ENCODE measurements at regions not wholly inside any gene's neighbourhood (a gene's known extent, or its start where the extent isn't known, plus 50 kb on each side); places are given as distances from the start of the nearest gene placed in this dataset.

DNA sequence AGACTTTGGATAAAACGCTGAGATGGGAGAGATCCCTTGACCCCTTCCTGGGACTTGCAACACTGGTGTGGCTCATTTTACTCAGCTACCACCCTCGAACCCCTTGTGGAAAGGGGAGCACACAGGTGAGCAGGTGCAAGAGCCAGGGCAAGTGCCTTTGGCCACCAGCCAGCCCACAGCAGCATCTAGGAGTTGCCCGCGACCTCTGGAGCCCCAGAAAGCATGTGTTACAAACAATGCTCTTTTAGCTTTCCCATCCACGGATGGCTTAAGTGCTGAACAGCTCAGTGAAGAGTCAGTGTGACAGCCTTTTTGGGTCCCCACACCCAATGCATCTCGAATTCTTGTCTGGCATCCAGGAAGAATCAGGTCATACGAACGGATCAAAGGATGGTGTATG is 197.8 kb downstream of the MEMO1 start:
- H3K27ac ChIP-seq = no peak overlapping the region
- WGBS, 5 donors = 82 to 92% (median 88%) methylated on average over 8 of the region's 8 CpGs
- no peaks in the 10 kb centered on the region for H3K36me3 ChIP-seq
- H3K27me3 ChIP-seq (replicated peaks in 1 of 7) = no peaks in the 10 kb centered on the region
- no peak for TF ChIP-seq POLR2A (IDR thresholded peaks at IDR 0.05)
- no peak for TF ChIP-seq POLR2AphosphoS5 (IDR thresholded peaks at IDR 0.05)
- TF ChIP-seq, protein P1, sequence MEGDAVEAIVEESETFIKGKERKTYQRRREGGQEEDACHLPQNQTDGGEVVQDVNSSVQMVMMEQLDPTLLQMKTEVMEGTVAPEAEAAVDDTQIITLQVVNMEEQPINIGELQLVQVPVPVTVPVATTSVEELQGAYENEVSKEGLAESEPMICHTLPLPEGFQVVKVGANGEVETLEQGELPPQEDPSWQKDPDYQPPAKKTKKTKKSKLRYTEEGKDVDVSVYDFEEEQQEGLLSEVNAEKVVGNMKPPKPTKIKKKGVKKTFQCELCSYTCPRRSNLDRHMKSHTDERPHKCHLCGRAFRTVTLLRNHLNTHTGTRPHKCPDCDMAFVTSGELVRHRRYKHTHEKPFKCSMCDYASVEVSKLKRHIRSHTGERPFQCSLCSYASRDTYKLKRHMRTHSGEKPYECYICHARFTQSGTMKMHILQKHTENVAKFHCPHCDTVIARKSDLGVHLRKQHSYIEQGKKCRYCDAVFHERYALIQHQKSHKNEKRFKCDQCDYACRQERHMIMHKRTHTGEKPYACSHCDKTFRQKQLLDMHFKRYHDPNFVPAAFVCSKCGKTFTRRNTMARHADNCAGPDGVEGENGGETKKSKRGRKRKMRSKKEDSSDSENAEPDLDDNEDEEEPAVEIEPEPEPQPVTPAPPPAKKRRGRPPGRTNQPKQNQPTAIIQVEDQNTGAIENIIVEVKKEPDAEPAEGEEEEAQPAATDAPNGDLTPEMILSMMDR (IDR thresholded peaks at IDR 0.05 in 8 of 11, conservative IDR thresholded peaks at IDR 0.05 in 3 of 11) = no peak
- intact Hi-C loops (cut with DNase I; ENCODE audit: low total_unique reads) = no loop called here
- H3K4me3 ChIP-seq = no peak overlapping the region
- peaks cover 0 to 17% (median 11%) of the 10 kb centered on the region in 6 donors for H3K4me1 ChIP-seq
- peaks cover 0 to 4% (median 0%) of the 10 kb centered on the region in 8 donors for H3K9me3 ChIP-seq
- no peak for DNase-seq

DNA sequence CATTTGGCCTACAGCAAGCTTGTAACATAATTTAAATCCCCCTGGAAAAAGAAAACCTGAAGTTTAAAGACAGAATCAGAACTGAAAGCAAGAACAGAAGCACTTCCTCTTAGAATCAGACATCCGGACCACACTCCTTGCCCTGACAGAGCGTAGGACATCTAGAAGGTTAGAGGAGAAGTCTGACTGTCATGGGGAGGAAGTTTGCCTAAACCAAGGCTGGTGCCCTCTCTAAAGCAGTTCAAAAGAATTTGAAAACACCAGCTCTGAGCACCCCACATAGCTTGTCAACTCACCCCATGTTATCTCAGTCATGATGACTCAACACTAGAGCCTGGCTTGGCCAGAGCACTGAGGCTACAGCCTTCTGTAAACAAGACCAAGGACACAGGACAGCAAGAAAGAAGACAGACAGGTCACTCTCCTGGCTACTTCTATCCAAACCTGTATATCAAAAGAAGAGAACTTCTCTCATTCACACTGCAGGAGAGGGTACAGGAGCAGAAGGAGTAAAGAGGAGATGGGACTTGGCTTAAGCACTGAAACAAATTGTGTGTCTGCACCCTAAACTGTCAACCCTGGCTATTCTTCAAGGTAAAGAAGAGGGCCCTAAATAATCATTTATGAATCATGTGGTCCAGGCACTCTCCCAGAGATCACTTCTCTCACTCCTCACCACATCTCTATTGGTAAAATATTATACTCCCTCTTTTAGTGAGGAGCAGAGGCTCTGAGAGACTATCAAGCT is 198.6 kb downstream of the MEMO1 start:
- no peak overlapping the region for H3K4me3 ChIP-seq
- H3K9me3 ChIP-seq = no peaks in the 10 kb centered on the region
- H3K27me3 ChIP-seq (replicated peaks in 1 of 7) = no peaks in the 10 kb centered on the region
- H3K36me3 ChIP-seq = no peaks in the 10 kb centered on the region
- H3K4me1 ChIP-seq = peaks cover 0 to 17% (median 11%) of the 10 kb centered on the region in 6 donors
- 13 to 36% (median 17%) methylated on average over 2 of the region's 2 CpGs for WGBS, 5 donors
- TF ChIP-seq, protein P1 (IDR thresholded peaks at IDR 0.05 in 8 of 11, conservative IDR thresholded peaks at IDR 0.05 in 3 of 11) = no peak
- no peak for TF ChIP-seq POLR2A (IDR thresholded peaks at IDR 0.05)
- TF ChIP-seq POLR2AphosphoS5 (IDR thresholded peaks at IDR 0.05) = no peak
- DNase-seq = no peak
- intact Hi-C loops (cut with DNase I; ENCODE audit: low total_unique reads) = no loop called here
- H3K27ac ChIP-seq = peak overlapping the region in 6 of 8 donors; percentile 29 to 62 (median 52)

DNA sequence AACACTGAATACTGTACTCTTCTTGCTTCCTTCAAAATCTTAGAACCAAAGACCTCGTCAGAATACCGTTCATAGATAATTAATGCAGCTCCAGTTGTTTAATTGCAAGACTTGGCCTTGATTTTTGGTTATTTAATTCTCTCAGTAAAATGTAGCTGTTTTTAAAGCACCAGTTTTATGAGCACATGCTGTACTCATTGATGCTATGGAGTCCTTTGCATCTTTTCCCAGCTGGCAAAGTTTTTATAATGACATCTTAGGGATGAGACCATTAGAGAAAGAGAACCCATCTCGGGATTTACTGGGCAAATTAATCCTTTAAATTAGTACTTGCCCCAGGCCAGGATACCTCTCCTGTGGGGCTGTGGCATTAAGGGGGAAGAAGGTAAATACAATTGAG is 199.3 kb downstream of the MEMO1 start:
- DNase-seq = no peak
- H3K4me1 ChIP-seq = peaks cover 0 to 17% (median 11%) of the 10 kb centered on the region in 6 donors
- 89 to 91% (median 91%) methylated on average over 3 of the region's 3 CpGs for WGBS, 5 donors
- no peaks in the 10 kb centered on the region for H3K36me3 ChIP-seq
- no peaks in the 10 kb centered on the region for H3K27me3 ChIP-seq (replicated peaks in 1 of 7)
- no peak overlapping the region for H3K4me3 ChIP-seq
- no peak for TF ChIP-seq POLR2AphosphoS5 (IDR thresholded peaks at IDR 0.05)
- no peak for TF ChIP-seq POLR2A (IDR thresholded peaks at IDR 0.05)
- TF ChIP-seq, protein P1 (IDR thresholded peaks at IDR 0.05 in 8 of 11, conservative IDR thresholded peaks at IDR 0.05 in 3 of 11) = no peak
- intact Hi-C loops (cut with DNase I; ENCODE audit: low total_unique reads) = no loop called here
- no peaks in the 10 kb centered on the region for H3K9me3 ChIP-seq
- H3K27ac ChIP-seq = peak overlapping the region in 5 of 8 donors; percentile 29 to 62 (median 53)

DNA sequence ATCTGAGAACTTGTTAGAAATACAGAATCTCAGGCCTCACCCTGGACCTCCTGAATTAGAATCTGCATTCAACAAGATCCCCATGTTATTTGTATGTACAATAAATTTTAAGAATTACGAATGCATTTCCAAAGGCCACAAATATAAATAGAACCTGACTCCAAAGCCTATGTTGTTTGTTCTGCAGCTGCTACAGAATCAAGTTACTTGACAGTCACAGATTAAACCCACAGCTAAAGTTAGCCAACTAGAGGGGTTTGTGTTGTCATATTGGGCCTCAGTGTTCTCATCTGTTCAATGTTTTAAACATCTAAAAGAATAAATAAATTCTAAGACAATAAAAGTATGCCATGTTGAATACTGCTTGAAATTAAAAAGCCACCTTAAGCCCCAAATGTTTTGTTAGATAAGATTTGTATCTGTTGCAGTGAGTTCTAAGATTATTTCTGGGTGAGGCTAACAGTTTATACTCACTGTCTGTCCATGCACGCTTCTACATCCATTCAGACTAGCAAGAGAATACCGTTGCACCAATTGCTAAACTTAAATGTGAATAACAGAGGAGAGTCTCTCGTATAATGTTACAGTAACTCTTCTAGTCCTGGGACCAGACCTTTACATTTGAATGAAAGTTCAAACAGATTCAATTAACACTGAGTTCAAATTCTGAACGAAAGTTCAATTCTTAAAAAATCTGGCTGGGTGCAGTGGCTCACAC is 200.4 kb downstream of the MEMO1 start:
- H3K9me3 ChIP-seq = no peaks in the 10 kb centered on the region
- DNase-seq = no peak
- 68 to 77% (median 72%) methylated on average over 5 of the region's 5 CpGs for WGBS, 5 donors
- H3K27me3 ChIP-seq (replicated peaks in 1 of 7) = no peaks in the 10 kb centered on the region
- no peak overlapping the region for H3K27ac ChIP-seq
- no peak overlapping the region for H3K4me3 ChIP-seq
- TF ChIP-seq POLR2AphosphoS5 (IDR thresholded peaks at IDR 0.05) (no peak), POLR2A (IDR thresholded peaks at IDR 0.05) (no peak)
- TF ChIP-seq, protein P1 (IDR thresholded peaks at IDR 0.05 in 8 of 11, conservative IDR thresholded peaks at IDR 0.05 in 3 of 11) = no peak
- H3K4me1 ChIP-seq = peaks cover 0 to 17% (median 11%) of the 10 kb centered on the region in 6 donors
- H3K36me3 ChIP-seq = no peaks in the 10 kb centered on the region
- intact Hi-C loops (cut with DNase I; ENCODE audit: low total_unique reads) = no loop called here

All from spleen (tissue), 11 donors.